Natural killer cell (primary cell): ENCODE measurements at regions not wholly inside any gene's neighbourhood (a gene's known extent, or its start where the extent isn't known, plus 50 kb on each side); places are given as distances from the start of the nearest gene placed in this dataset.

Source experiments
- ATAC-seq, 3 donors: fragments of 150-1000 bp in 2 of 3; fragments of 200-7000 bp in 1 of 3; cut with Tn5 transposase; 1 replicate in 1 of 3; 2 replicates in 2 of 3; pipeline ENCODE4 v1.10.0; 2021; ENCODE audit warnings: mild to moderate bottlenecking in 2 of 3, moderate library complexity in 2 of 3
- DNase-seq, 2 donors: peaks; one replicate each; pipeline versions ENCODE4 v3.0.0 to v3.0.0-alpha.2; 2013 to 2021; ENCODE audit warnings: mixed read lengths in 1 of 2
- H3K27ac ChIP-seq: one replicate; pipeline ENCODE4 v1.5.1; 2013; ENCODE audit warnings: mild to moderate bottlenecking, low read length
- H3K27me3 ChIP-seq: one replicate; pipeline ENCODE4 v1.6.1; 2013; ENCODE audit warnings: low read length; ENCODE audit not compliant: control insufficient read depth, insufficient read depth
- H3K36me3 ChIP-seq: one replicate; pipeline ENCODE4 v1.6.1; 2013; ENCODE audit warnings: low read length; ENCODE audit not compliant: control insufficient read depth, insufficient read depth
- H3K4me1 ChIP-seq: one replicate; pipeline ENCODE4 v1.6.1; 2013; ENCODE audit warnings: low read length; ENCODE audit not compliant: control insufficient read depth, insufficient read depth
- H3K4me3 ChIP-seq: one replicate; pipeline ENCODE4 v1.5.1; 2013; ENCODE audit warnings: low read length
- H3K9me3 ChIP-seq: one replicate; pipeline ENCODE4 v1.6.1; 2013; ENCODE audit warnings: low read length; ENCODE audit not compliant: control insufficient read depth, insufficient read depth
- H3K27ac Mint-ChIP-seq, 2 donors: one replicate each; pipeline ENCODE4 v1.8.0; 2022; ENCODE audit warnings: mild to moderate bottlenecking in 2 of 2, mixed read lengths in 2 of 2, moderate library complexity in 1 of 2
- H3K27me3 Mint-ChIP-seq, 2 donors: one replicate each; pipeline ENCODE4 v1.8.0; 2022; ENCODE audit warnings: low read depth in 2 of 2, mixed read lengths in 2 of 2
- H3K36me3 Mint-ChIP-seq: one replicate; pipeline ENCODE4 v1.8.0; 2022; ENCODE audit warnings: mixed read lengths
- H3K4me1 Mint-ChIP-seq, 2 donors: one replicate each; pipeline ENCODE4 v1.8.0; 2022; ENCODE audit warnings: mixed read lengths in 2 of 2
- H3K4me3 Mint-ChIP-seq: one replicate; pipeline ENCODE4 v1.8.0; 2022; ENCODE audit warnings: mild to moderate bottlenecking, moderate library complexity, mixed read lengths
- H3K9me3 Mint-ChIP-seq, 2 donors: one replicate each; pipeline ENCODE4 v1.8.0; 2022; ENCODE audit warnings: mixed read lengths in 2 of 2
- WGBS: methylation state at CpG from one replicate; pipeline ENCODE4 v1.1.7; 2013; ENCODE audit warnings: missing lambda C conversion rate; ENCODE audit not compliant: insufficient coverage; 5-methylcytosine and 5-hydroxymethylcytosine counted together
- intact Hi-C: fragments of 100-400 bp; cut with micrococcal nuclease; formaldehyde crosslinking; loops from one replicate; pipeline ENCODE4 v1.14.2; 2022
- TF ChIP-seq, protein P1 (sequence below): fragments of 200-600 bp; IDR thresholded peaks from one replicate; pipeline ENCODE4 v1.8.0; 2022; ENCODE audit warnings: antibody characterized with exemption

DNA sequence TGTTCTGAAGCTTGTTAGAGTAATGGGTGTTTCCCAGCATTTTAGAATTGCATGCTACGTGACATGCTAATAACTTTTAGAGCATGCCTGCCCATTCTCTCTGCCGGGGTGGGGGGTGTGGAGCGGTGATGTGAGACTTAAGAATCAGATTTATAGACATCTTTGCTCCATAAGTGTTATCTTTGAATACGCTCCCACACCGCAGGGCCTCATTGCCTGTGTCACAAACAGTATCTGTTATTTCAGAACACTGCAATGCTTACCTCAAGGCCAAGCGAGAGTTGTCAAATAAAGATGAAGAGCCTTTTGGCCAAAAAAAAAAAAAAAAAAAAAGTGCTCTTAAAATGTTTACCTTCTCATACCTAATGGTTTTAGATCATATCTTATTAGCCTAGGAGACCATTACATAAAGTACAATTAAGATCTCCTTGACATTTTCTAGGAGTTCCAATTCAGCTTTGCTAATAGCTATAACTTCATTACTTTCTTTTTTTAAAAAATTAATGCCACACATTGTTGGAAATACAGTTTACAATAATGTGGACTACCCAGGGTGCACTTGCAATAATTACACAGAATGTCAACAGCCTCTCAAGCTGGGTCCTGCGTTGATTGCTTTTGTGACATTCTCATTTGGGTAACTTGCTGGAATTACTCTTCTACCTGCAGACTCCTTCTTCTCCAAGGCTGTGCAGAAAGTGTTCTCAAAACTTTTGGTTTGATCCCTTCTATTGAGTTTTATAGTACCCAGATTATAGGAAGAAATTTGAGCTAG lies 525.3 kb downstream of the KLF12 start:
- ATAC-seq (no peak), DNase-seq (no peak)
- H3K4me3 ChIP-seq = no peak overlapping the region
- no peaks in the 10 kb centered on the region for H3K4me1 ChIP-seq
- no peak overlapping the region for H3K27ac Mint-ChIP-seq
- no peaks in the 10 kb centered on the region for H3K36me3 Mint-ChIP-seq
- H3K27me3 ChIP-seq = no peaks in the 10 kb centered on the region
- H3K36me3 ChIP-seq = no peaks in the 10 kb centered on the region
- 97% methylated on average over 7 of the region's 7 CpGs for WGBS
- H3K4me3 Mint-ChIP-seq = no peak overlapping the region
- H3K4me1 Mint-ChIP-seq = no peaks in the 10 kb centered on the region
- intact Hi-C loops = no loop called here
- no peaks in the 10 kb centered on the region for H3K27me3 Mint-ChIP-seq
- no peaks in the 10 kb centered on the region for H3K9me3 Mint-ChIP-seq
- H3K9me3 ChIP-seq = no peaks in the 10 kb centered on the region
- TF ChIP-seq, protein P1, sequence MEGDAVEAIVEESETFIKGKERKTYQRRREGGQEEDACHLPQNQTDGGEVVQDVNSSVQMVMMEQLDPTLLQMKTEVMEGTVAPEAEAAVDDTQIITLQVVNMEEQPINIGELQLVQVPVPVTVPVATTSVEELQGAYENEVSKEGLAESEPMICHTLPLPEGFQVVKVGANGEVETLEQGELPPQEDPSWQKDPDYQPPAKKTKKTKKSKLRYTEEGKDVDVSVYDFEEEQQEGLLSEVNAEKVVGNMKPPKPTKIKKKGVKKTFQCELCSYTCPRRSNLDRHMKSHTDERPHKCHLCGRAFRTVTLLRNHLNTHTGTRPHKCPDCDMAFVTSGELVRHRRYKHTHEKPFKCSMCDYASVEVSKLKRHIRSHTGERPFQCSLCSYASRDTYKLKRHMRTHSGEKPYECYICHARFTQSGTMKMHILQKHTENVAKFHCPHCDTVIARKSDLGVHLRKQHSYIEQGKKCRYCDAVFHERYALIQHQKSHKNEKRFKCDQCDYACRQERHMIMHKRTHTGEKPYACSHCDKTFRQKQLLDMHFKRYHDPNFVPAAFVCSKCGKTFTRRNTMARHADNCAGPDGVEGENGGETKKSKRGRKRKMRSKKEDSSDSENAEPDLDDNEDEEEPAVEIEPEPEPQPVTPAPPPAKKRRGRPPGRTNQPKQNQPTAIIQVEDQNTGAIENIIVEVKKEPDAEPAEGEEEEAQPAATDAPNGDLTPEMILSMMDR = no peak
- H3K27ac ChIP-seq = no peak overlapping the region

DNA sequence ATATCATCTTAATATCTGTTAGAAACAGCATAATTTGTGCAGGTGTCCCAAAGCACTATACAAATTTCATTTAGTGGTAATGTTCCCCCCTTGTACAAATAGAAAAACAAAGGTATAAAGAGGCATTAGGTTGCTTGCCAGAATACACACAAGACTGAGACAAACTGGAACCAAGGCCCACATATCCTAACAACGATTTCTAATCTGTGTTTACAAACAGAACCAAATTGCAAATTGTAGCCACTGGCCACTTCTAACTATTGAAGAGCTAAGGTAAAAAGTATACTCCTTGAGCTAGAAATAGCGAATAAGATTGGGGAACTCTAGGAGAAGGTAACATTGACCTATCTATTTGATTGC lies 526.1 kb downstream of the KLF12 start:
- WGBS = 94% methylated on average over 2 of the region's 2 CpGs
- Mint-ChIP-seq H3K36me3 (no peaks in the 10 kb centered on the region), H3K9me3 (no peaks in the 10 kb centered on the region), H3K27me3 (no peaks in the 10 kb centered on the region), H3K27ac (no peak overlapping the region), H3K4me1 (no peaks in the 10 kb centered on the region), H3K4me3 (no peak overlapping the region)
- intact Hi-C loops = no loop called here
- Histone ChIP-seq H3K9me3 (no peaks in the 10 kb centered on the region), H3K4me1 (no peaks in the 10 kb centered on the region), H3K36me3 (no peaks in the 10 kb centered on the region), H3K27me3 (no peaks in the 10 kb centered on the region), H3K27ac (no peak overlapping the region), H3K4me3 (no peak overlapping the region)
- TF ChIP-seq, protein P1 = no peak
- DNase-seq (no peak), ATAC-seq (no peak)

DNA sequence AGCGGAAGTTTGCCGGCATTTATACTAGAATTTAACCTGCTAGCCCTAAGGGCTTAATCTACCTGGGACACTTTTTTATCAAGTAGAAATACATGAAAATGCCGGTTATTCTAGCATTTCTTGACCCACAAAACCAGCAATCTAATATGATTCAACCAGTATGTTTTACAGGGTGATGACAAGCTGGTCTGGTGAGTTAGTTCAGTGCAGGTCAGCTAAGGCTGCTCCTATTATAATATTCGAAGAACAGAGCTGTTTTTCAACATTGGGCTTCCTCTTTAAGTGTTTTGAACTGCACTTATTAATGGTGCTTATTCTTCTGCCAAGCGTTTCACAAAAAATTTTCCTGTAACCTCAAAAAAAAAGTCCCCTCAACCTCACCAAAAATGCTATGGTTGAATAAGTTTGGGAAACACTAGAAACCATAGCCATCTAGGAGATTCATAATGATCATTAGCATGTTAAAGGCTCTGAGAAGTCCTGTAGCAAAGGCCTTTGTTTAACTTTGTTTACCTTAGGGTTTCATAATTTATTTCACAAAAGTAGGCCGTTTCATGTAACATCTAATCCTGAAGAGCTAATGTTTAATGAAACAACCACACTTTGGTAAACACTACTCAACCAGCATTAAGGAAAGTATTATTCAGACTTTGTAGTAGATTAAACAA lies 526.6 kb downstream of the KLF12 start:
- no peaks in the 10 kb centered on the region for H3K27me3 Mint-ChIP-seq
- Histone ChIP-seq H3K36me3 (no peaks in the 10 kb centered on the region), H3K27me3 (no peaks in the 10 kb centered on the region), H3K27ac (no peak overlapping the region), H3K4me3 (no peak overlapping the region), H3K9me3 (no peaks in the 10 kb centered on the region), H3K4me1 (no peaks in the 10 kb centered on the region)
- TF ChIP-seq, protein P1 = no peak
- H3K4me3 Mint-ChIP-seq = no peak overlapping the region
- no peak for DNase-seq
- H3K9me3 Mint-ChIP-seq = no peaks in the 10 kb centered on the region
- no peak overlapping the region for H3K27ac Mint-ChIP-seq
- H3K36me3 Mint-ChIP-seq = no peaks in the 10 kb centered on the region
- intact Hi-C loops = no loop called here
- no peaks in the 10 kb centered on the region for H3K4me1 Mint-ChIP-seq
- ATAC-seq = no peak
- WGBS = 76% methylated on average over 4 of the region's 6 CpGs
